ENCODE measurements at regions not wholly inside any gene's neighbourhood (a gene's known extent, or its start where the extent isn't known, plus 50 kb on each side); places are given as distances from the start of the nearest gene placed in this dataset.

DNA sequence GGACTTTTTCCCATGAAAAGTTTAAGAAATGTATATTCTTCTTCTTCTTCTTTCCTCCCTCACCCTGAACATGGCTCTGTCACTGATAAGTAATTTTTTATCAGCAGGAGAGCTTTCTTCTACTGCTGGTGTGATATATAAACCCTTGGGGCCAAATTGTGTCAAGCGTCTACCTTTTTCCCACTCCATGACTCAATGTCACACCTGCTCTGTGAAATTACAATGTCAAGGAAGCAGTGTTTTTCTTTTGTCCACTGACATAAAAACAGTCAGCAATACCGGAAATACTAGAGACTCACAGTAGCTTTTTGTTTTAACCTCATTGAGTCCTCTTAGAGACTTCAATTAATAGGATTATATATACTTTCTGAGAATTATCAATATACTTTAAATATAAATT is 416.2 kb upstream of the ADGRL4 start:
- Histone ChIP-seq H3K9ac (ENCODE audit: low read depth in 1 of 2, low read length in 2 of 2) (no peak overlapping the region), H3K9me3 (ENCODE audit: control insufficient read depth in 1 of 2, low read length in 2 of 2) (no peaks in the 10 kb centered on the region), H3K27ac (ENCODE audit: low read depth, low read length) (no peak overlapping the region), H3K27me3 (ENCODE audit: control insufficient read depth in 1 of 2, insufficient read depth in 2 of 2, low read length in 2 of 2) (no peaks in the 10 kb centered on the region), H3K4me1 (ENCODE audit: control insufficient read depth in 1 of 2, insufficient read depth in 2 of 2, low read length in 2 of 2) (no peaks in the 10 kb centered on the region), H3K4me3 (ENCODE audit: low read depth in 1 of 2, low read length in 2 of 2) (no peak overlapping the region), H3K36me3 (ENCODE audit: control insufficient read depth in 1 of 2, insufficient read depth in 2 of 2, low read length in 2 of 2) (no peaks in the 10 kb centered on the region)

DNA sequence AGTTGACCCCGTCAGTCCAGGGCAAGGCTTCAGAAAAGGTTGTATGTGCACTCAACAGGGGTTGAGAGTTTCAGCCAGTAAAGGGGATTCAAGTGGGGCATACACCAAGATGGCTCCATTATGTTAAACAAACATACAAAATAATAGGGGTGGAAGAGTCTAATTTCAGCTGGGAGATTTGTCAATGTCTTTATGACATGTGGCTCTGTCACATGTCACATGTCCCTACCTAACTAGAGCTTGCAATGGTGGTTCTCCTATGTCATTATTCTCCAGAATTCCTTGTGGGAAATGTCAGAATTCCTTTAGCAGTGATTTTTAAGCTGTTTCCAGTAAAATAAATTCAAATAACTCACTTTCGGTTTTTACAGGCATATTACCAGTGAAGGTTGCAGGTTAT is 392.0 kb upstream of the ADGRL4 start:
- Histone ChIP-seq H3K36me3 (ENCODE audit: control insufficient read depth in 1 of 2, insufficient read depth in 2 of 2, low read length in 2 of 2) (no peaks in the 10 kb centered on the region), H3K9ac (ENCODE audit: low read depth in 1 of 2, low read length in 2 of 2) (no peak overlapping the region), H3K4me3 (ENCODE audit: low read depth in 1 of 2, low read length in 2 of 2) (no peak overlapping the region), H3K4me1 (ENCODE audit: control insufficient read depth in 1 of 2, insufficient read depth in 2 of 2, low read length in 2 of 2) (no peaks in the 10 kb centered on the region), H3K27me3 (ENCODE audit: control insufficient read depth in 1 of 2, insufficient read depth in 2 of 2, low read length in 2 of 2) (no peaks in the 10 kb centered on the region), H3K27ac (ENCODE audit: low read depth, low read length) (no peak overlapping the region), H3K9me3 (ENCODE audit: control insufficient read depth in 1 of 2, low read length in 2 of 2) (no peaks in the 10 kb centered on the region)

- Histone ChIP-seq H3K9ac (ENCODE audit: low read depth in 1 of 2, low read length in 2 of 2) (no peak overlapping the region), H3K27me3 (ENCODE audit: control insufficient read depth in 1 of 2, insufficient read depth in 2 of 2, low read length in 2 of 2) (no peaks in the 10 kb centered on the region), H3K36me3 (ENCODE audit: control insufficient read depth in 1 of 2, insufficient read depth in 2 of 2, low read length in 2 of 2) (no peaks in the 10 kb centered on the region), H3K9me3 (ENCODE audit: control insufficient read depth in 1 of 2, low read length in 2 of 2) (no peaks in the 10 kb centered on the region), H3K4me3 (ENCODE audit: low read depth in 1 of 2, low read length in 2 of 2) (no peak overlapping the region), H3K4me1 (ENCODE audit: control insufficient read depth in 1 of 2, insufficient read depth in 2 of 2, low read length in 2 of 2) (no peaks in the 10 kb centered on the region), H3K27ac (ENCODE audit: low read depth, low read length) (no peak overlapping the region)
These were observed 390.4 kb upstream of the ADGRL4 start for GRCh38 chr1:79396901-79397300.

DNA sequence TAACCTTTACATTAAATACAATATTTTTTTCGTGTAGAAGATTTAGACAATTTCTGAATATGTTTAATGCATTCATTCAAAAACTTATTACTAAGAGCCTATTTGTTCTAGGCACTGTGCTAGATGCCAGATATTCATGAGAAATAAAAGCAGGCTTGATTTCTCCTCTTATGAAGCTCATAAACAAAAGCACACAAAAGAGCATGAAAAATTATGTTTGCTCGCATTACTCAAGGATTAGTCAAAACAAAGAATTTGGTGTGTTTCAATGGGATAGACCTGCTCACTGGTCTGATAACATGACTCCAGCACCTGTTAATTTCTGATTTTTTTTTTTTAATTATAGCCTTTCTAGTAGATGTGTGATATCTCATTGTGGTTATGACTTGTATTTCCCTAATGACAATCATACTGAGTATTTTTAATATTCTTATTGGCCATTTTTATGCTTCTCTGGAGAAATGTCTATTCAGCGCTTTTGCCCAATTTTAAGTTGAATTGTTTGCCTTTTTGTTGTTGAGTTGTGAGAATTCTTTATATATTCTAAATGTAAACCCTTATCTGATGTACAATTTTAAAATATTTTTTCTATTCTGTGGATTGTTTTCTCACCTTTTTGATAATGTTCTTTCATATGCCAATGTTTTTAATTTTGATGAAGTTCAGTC is 382.3 kb upstream of the ADGRL4 start:
- Histone ChIP-seq H3K9me3 (ENCODE audit: control insufficient read depth in 1 of 2, low read length in 2 of 2) (no peaks in the 10 kb centered on the region), H3K27me3 (ENCODE audit: control insufficient read depth in 1 of 2, insufficient read depth in 2 of 2, low read length in 2 of 2) (no peaks in the 10 kb centered on the region), H3K4me1 (ENCODE audit: control insufficient read depth in 1 of 2, insufficient read depth in 2 of 2, low read length in 2 of 2) (no peaks in the 10 kb centered on the region), H3K4me3 (ENCODE audit: low read depth in 1 of 2, low read length in 2 of 2) (no peak overlapping the region), H3K36me3 (ENCODE audit: control insufficient read depth in 1 of 2, insufficient read depth in 2 of 2, low read length in 2 of 2) (no peaks in the 10 kb centered on the region), H3K27ac (ENCODE audit: low read depth, low read length) (no peak overlapping the region), H3K9ac (ENCODE audit: low read depth in 1 of 2, low read length in 2 of 2) (no peak overlapping the region)

GRCh38 chr1:79386730-79387129 is 380.2 kb upstream of the ADGRL4 start:
- Histone ChIP-seq H3K9ac (ENCODE audit: low read depth in 1 of 2, low read length in 2 of 2) (no peak overlapping the region), H3K9me3 (ENCODE audit: control insufficient read depth in 1 of 2, low read length in 2 of 2) (no peaks in the 10 kb centered on the region), H3K27ac (ENCODE audit: low read depth, low read length) (no peak overlapping the region), H3K27me3 (ENCODE audit: control insufficient read depth in 1 of 2, insufficient read depth in 2 of 2, low read length in 2 of 2) (no peaks in the 10 kb centered on the region), H3K4me1 (ENCODE audit: control insufficient read depth in 1 of 2, insufficient read depth in 2 of 2, low read length in 2 of 2) (no peaks in the 10 kb centered on the region), H3K36me3 (ENCODE audit: control insufficient read depth in 1 of 2, insufficient read depth in 2 of 2, low read length in 2 of 2) (no peaks in the 10 kb centered on the region), H3K4me3 (ENCODE audit: low read depth in 1 of 2, low read length in 2 of 2) (no peak overlapping the region)

- no peak overlapping the region for H3K9ac ChIP-seq (ENCODE audit: low read depth in 1 of 2, low read length in 2 of 2)
- no peaks in the 10 kb centered on the region for H3K36me3 ChIP-seq (ENCODE audit: control insufficient read depth in 1 of 2, insufficient read depth in 2 of 2, low read length in 2 of 2)
- H3K27me3 ChIP-seq (ENCODE audit: control insufficient read depth in 1 of 2, insufficient read depth in 2 of 2, low read length in 2 of 2) = no peaks in the 10 kb centered on the region
- H3K4me3 ChIP-seq (ENCODE audit: low read depth in 1 of 2, low read length in 2 of 2) = no peak overlapping the region
- peaks cover 0 to 5% of the 10 kb centered on the region in 2 donors for H3K9me3 ChIP-seq (ENCODE audit: control insufficient read depth in 1 of 2, low read length in 2 of 2)
- H3K4me1 ChIP-seq (ENCODE audit: control insufficient read depth in 1 of 2, insufficient read depth in 2 of 2, low read length in 2 of 2) = no peaks in the 10 kb centered on the region
- no peak overlapping the region for H3K27ac ChIP-seq (ENCODE audit: low read depth, low read length)
These were observed 373.5 kb upstream of the ADGRL4 start for GRCh38 chr1:79380078-79380477.

- H3K36me3 ChIP-seq (ENCODE audit: control insufficient read depth in 1 of 2, insufficient read depth in 2 of 2, low read length in 2 of 2) = no peaks in the 10 kb centered on the region
- H3K4me3 ChIP-seq (ENCODE audit: low read depth in 1 of 2, low read length in 2 of 2) = no peak overlapping the region
- no peaks in the 10 kb centered on the region for H3K4me1 ChIP-seq (ENCODE audit: control insufficient read depth in 1 of 2, insufficient read depth in 2 of 2, low read length in 2 of 2)
- H3K9ac ChIP-seq (ENCODE audit: low read depth in 1 of 2, low read length in 2 of 2) = no peak overlapping the region
- H3K27me3 ChIP-seq (ENCODE audit: control insufficient read depth in 1 of 2, insufficient read depth in 2 of 2, low read length in 2 of 2) = no peaks in the 10 kb centered on the region
- no peak overlapping the region for H3K27ac ChIP-seq (ENCODE audit: low read depth, low read length)
- peaks cover 0 to 5% of the 10 kb centered on the region in 2 donors for H3K9me3 ChIP-seq (ENCODE audit: control insufficient read depth in 1 of 2, low read length in 2 of 2)
These were observed 369.6 kb upstream of the ADGRL4 start for GRCh38 chr1:79376106-79376505.

- H3K4me3 ChIP-seq (ENCODE audit: low read depth in 1 of 2, low read length in 2 of 2) = no peak overlapping the region
- no peak overlapping the region for H3K9ac ChIP-seq (ENCODE audit: low read depth in 1 of 2, low read length in 2 of 2)
- no peak overlapping the region for H3K27ac ChIP-seq (ENCODE audit: low read depth, low read length)
- H3K4me1 ChIP-seq (ENCODE audit: control insufficient read depth in 1 of 2, insufficient read depth in 2 of 2, low read length in 2 of 2) = no peaks in the 10 kb centered on the region
- peaks cover 0 to 5% of the 10 kb centered on the region in 2 donors for H3K9me3 ChIP-seq (ENCODE audit: control insufficient read depth in 1 of 2, low read length in 2 of 2)
- no peaks in the 10 kb centered on the region for H3K36me3 ChIP-seq (ENCODE audit: control insufficient read depth in 1 of 2, insufficient read depth in 2 of 2, low read length in 2 of 2)
- H3K27me3 ChIP-seq (ENCODE audit: control insufficient read depth in 1 of 2, insufficient read depth in 2 of 2, low read length in 2 of 2) = no peaks in the 10 kb centered on the region
These were observed 368.8 kb upstream of the ADGRL4 start for GRCh38 chr1:79375352-79375751.

DNA sequence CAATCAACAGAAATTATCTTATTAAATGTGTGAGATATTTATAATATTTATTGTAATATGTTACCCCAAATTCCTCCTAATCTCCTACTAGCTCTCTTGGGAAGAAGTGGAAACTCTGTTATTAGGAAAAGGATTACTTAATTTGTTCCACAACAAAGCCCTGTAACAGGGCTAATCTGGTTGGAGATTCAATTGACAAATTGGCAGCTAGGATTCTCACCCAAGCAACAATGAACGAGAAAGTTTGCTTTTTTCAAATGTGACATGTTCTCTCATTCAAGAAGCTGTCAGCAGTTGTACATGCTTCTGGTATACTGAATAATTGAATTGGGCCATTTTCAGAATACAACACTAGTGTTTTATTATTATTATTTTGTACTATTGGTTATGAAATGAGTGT is 367.9 kb upstream of the ADGRL4 start:
- H3K4me1 ChIP-seq (ENCODE audit: control insufficient read depth in 1 of 2, insufficient read depth in 2 of 2, low read length in 2 of 2) = no peaks in the 10 kb centered on the region
- H3K9me3 ChIP-seq (ENCODE audit: control insufficient read depth in 1 of 2, low read length in 2 of 2) = peaks cover 0 to 9% of the 10 kb centered on the region in 2 donors
- H3K4me3 ChIP-seq (ENCODE audit: low read depth in 1 of 2, low read length in 2 of 2) = no peak overlapping the region
- no peaks in the 10 kb centered on the region for H3K27me3 ChIP-seq (ENCODE audit: control insufficient read depth in 1 of 2, insufficient read depth in 2 of 2, low read length in 2 of 2)
- H3K36me3 ChIP-seq (ENCODE audit: control insufficient read depth in 1 of 2, insufficient read depth in 2 of 2, low read length in 2 of 2) = no peaks in the 10 kb centered on the region
- H3K27ac ChIP-seq (ENCODE audit: low read depth, low read length) = no peak overlapping the region
- H3K9ac ChIP-seq (ENCODE audit: low read depth in 1 of 2, low read length in 2 of 2) = no peak overlapping the region

GRCh38 chr1:79373481-79374125 is 367.1 kb upstream of the ADGRL4 start:
- no peaks in the 10 kb centered on the region for H3K27me3 ChIP-seq (ENCODE audit: control insufficient read depth in 1 of 2, insufficient read depth in 2 of 2, low read length in 2 of 2)
- no peak overlapping the region for H3K4me3 ChIP-seq (ENCODE audit: low read depth in 1 of 2, low read length in 2 of 2)
- H3K9me3 ChIP-seq (ENCODE audit: control insufficient read depth in 1 of 2, low read length in 2 of 2) = peaks cover 0 to 9% of the 10 kb centered on the region in 2 donors
- no peaks in the 10 kb centered on the region for H3K36me3 ChIP-seq (ENCODE audit: control insufficient read depth in 1 of 2, insufficient read depth in 2 of 2, low read length in 2 of 2)
- H3K27ac ChIP-seq (ENCODE audit: low read depth, low read length) = no peak overlapping the region
- H3K9ac ChIP-seq (ENCODE audit: low read depth in 1 of 2, low read length in 2 of 2) = no peak overlapping the region
- H3K4me1 ChIP-seq (ENCODE audit: control insufficient read depth in 1 of 2, insufficient read depth in 2 of 2, low read length in 2 of 2) = no peaks in the 10 kb centered on the region
